ENCODE measurements at regions not wholly inside any gene's neighbourhood (a gene's known extent, or its start where the extent isn't known, plus 50 kb on each side); places are given as distances from the start of the nearest gene placed in this dataset.
"Not testable (repeated sequence)": the region's sequence is repeated elsewhere in the genome, so short reads cannot be mapped to it uniquely, and the experiment has no call there.

DNA sequence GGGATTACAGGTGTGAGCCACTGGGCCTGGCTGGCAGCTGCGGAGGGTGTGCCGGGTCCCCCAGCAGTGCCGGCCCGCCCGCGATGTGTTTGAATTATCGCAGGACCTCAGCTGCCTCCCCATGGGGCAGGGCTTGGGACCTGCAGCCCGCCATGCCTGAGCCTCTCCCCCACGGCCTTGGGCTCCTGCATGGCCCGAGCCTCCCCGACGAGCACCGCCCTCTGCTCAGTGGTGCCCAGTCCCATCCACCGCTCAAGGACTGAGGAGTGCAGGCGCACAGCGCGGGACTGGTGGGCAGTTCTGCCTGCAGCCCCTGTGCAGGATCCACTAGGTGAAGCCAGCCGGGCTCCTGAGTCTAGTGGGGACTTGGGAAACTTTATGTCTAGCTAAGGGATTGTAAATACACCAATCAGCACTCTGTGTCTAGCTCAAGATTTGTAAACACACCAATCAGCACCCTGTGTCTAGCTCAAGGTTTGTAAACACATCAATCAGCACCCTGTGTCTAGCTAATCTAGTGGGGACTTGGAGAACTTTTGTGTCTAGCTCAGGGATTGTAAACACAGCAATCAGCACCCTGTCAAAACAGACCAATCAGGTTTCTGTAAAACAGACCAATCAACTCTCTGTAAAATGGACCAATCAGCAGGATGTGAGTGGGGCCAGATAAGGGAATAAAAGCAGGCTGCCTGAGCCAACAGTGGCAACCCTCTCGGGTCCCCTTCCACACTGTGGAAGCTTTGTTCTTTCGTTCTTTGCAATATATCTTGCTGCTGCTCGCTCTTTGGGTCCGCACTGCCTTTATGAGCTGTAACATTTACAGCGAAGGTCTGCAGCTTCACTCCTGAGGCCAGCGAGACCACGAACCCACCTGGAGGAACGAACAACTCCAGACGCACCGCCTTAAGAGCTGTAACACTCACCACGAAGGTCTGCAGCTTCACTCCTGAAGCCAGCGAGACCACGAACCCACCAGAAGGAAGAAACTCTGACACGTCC is 287.8 kb downstream of the ALG10 start:
- DNase-seq, result not testable (repeated sequence)

DNA sequence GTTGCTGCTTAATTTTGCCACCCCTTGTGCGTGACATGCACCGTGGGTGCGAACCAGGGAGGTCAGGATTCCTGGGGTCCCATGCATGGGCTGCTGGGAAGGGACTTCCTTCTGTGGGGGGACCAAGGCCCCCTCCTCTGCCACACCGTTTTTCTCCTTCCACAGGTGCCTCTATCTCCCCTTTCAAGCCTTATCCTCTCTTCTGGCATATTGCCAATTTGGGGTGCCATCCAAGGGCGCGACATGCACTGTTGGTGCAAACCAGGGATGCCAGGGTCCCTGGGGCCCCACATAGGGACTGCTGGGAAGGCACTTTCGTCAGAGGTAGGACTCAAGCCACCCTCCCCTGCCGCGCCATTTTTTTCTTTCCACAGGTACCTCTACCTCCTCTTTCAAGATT is 289.0 kb downstream of the ALG10 start:
- no peak for DNase-seq

DNA sequence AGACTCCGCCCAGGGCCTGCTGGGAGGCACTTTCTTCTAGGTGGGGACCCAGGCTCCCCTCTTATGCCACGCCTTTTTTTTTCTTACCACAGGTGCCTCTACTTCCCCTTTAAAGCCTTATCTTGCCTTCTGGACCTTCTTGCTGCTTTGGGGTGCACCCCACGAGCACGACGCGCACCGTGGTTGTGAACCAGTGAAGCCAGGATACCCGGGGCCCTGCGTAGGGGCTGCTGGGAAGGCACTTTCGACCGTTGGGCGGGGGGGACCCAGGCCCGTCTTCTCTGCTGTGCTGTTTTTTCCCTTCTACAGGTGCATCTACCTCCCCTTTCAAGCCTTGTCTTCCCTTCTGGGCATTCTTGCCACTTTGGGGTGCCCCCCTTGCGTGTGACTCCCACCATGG is 305.4 kb downstream of the ALG10 start:
- DNase-seq, result no peak

DNA sequence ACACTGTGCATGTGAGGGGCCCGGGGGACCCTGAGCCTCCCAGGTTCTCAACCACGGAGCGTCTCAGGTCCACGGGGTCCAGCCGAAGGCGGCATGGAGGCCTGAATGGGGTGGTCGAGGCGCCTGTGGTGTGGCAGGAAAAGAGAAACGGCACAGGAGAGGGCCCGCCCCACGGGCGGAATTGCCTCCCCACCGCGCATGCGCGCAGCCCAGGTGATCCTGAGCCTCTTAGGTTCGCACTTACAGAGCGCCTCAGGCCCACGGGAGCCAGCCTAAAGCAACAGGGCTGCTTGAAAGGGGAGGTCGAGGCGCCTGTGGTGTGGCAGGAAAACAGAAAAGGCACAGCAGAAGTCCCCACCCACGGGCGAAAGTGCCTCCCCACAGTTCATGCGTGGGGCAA is 311.0 kb downstream of the ALG10 start:
- no peak for DNase-seq

DNA sequence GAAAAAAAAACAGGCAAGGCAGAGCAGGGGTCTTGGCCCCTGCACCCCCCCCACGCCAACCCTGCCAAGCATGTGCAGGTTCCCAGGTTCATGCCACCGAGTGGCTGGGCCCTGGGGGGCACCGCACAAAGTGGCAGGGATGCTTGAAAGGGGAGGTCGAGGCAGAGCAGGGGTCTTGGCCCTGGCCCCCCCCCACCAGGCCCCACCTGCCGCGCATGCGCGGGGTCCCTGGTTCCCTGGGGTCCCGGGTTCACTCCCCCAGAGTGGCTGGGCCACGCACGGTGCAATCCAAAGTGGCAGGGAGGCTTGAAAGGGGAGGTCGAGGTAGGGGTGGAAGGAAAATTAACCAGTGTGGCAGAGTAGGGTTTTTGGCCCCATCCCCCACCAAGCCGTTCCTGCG is 312.2 kb downstream of the ALG10 start:
- DNase-seq, result no peak

DNA sequence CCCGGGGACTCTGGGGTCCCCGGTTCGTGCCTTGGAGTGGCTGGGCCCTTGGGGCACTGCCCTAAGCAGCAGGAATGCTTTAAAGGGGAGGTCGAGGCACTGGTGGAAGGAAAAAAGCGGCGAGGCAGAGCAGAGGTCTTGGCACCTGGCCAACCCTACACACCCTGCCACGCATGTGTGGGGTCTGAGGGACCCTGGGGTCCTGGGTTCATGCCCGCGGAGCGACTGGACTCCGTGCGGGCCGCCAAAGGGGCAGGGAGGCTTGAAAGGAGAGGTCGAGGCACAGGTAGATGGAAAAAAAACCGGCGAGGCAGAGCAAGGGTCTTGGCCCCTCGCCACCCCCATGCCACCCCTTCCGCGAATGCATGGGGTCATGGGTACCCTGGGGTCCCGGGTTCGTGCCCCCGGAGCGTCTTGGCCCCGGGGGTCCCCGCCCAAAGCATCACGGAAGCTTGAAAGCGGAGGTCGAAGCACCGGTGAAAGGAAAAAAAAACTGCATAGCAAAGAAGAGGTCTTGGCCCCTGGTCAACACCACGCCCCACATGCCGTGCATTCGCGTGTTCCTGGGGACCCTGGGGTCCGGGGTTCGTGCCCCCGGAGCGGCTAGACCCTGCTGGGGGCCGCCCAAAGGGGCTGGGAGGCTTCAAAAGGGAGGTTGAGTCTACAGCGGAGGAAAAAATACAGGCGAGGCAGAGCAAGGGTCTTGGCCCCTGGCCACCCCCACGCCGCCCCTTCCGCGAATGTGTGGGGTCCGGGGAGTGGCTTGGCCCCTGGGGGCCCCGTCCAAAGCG is 312.9 kb downstream of the ALG10 start:
- no peak for DNase-seq

DNA sequence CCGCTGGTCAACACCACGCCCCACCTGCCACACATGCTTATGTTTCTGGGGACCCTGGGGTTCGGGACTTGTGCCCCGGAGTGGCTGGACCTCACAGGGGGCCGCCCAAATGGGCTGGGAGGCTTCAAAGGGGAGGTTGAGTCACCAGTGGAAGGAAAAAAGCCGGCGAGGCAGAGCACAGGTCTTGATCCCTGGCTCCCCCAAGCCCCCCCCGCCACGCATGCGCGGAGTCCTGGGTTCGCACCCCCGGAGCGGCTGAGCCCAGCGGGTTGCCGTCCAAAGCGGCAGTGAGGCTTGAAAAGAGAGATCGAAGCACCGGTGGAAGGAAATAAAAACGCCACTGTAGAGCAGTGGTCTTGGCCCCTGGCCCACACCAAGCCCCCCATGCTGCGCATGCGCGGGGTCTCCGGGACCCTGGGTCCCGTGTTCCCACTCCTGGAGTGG is 313.5 kb downstream of the ALG10 start:
- DNase-seq, result no peak

DNA sequence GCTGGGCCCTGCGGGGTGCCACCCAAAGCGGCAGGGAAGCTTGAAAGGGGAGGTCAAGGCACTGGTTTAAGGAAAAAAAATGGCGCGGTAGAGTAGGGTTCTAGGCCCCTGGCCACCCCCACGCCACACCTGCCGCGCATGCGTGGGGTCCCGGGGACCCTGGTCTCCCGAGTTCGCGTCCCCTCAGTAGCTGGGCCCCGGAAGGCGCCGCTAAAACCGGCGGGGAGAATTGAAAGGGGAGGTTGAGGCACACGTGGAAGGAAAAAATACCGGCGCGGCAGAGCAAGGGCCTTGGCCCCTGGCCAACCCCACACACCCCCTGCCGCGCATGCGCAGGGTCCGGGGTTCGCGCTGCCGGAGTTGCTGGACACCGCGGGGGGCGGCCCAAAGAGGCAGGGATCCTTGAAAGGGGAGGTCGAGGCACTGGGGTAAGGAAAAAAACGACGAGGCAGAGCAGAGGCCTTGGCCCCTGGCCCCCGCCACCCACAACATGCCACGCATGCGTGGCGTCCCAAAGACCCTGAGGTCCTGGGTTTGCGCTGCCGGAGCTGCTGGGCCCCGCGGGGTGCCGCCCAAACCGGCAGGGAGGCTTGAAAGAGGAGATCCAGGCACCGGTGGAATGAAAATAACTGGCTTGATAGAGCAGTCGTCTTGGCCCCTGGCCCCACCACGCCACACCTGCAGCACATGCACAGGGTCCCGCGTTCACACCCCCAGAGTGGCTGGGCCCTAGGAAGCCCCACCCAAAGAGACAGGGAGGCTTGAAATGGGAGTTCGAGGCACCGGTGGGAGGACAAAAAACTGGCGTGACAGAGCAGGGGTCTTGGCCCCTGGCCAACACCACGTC is 314.5 kb downstream of the ALG10 start:
- no peak for DNase-seq

DNA sequence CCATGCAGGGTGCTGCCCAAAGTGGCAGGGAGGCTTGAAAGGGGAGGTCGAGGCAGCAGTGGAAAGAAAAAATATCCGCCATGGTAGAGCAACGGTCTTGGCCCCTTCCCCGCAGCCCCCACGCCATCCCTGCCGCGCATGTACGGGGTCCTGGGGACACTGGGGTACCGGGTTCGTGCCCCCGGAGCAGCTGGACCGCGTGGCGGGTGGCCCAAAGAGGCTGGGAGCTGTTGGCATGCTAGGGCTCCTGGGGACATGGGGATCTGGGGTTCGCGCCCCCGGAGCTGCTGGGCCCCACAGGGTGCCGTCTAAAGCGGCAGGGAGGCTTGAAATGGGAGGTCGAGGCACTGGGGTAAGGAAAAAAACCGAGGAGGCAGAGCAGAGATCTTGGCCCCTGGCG is 316.5 kb downstream of the ALG10 start:
- DNase-seq, result no peak

DNA sequence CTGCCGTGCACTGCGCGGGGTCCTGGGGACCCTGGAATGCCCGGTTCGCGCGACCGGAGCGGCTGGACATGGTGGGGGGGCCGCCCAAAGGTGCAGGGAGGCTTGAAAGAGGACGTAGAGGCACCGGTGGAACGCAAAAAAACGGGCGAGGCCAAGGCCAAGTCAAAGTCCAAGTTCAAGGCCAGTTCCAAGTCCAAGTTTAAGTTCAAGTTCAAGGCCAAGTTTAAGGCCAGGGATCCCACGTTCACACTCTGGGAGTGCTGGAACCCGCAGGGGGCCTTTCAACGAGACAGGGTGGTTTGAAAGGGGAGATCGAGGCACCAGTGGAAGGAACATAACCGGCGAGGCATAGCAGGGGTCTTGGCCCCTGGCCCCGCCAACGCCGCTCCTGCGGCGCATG is 317.6 kb downstream of the ALG10 start:
- DNase-seq, result no peak

DNA sequence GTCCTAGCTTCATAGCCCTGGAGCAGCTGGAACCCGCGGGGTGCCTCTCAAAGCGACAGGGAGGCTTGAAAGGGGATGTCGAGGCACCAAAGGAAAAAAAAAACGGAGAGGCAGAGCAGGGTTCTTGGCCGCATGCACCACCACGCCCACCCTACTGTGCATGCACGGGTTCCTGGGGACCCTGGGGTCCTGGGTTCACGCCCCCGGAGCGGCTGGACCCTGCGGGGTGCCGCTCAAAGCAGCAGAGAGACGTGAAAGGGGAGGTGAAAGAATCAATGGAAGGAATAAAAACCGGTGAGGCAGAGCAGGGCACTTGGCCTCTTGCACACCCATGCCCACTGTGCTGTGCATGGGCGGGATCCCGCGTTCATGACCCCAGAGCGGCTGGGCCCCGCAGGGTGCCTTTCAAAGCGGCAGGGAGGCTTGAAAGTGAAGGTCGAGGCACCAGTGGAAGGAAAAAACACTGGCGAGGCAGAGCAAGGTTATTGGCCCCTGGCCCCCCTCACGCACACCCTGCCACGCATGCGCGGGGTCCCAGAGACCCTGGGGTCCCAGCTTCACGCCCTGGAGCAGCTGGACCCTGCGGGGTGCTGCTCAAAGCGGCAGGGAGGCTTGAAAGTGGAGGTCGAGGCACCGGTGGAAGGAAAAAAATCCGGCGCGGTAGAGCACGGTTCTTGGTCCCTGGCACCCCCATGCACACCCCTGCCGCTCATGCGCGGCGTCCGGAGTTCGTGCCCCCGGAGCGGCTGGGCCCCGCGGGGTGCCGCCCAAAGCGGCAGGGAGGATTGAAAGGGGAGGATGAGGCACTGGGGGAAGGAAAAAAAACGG is 318.5 kb downstream of the ALG10 start:
- no peak for DNase-seq

DNA sequence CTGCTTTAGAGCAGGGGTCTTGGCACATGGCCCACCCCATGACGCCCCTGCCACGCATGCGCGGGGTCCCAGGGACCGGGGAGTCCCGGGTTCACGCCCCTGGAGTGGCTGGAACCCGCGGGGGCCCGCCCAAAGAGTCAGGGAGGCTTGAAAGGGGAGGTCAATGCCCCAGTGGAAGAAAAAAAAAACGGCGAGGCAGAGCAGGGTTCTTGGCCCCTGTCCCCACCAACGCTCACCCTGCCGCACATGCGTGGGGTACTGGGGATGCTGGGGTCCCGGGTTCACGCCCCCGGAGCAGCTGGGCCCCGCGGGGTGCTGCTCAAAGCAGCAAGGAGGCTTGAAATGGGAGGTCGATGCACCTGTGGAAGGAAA is 319.1 kb downstream of the ALG10 start:
- DNase-seq, result no peak

DNA sequence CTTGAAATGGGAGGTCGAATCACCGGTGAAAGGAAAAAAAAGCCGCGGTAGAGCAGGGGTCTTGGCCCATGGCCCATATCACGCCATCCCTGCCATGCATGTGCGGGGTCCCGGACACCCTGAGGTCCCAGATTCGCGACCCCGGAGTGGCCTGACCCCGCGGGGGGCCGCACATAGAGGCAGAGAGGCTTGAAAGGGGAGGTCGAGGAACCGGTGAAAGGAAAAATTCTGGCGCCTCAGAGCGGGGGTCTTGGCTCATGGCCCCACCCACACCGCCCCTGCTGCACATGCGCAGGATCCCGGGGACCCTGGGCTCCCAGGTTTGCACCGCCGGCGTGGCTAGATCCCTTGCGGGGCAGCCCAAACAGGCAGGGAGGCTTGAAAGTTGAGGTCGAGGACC is 319.8 kb downstream of the ALG10 start:
- DNase-seq, result no peak

DNA sequence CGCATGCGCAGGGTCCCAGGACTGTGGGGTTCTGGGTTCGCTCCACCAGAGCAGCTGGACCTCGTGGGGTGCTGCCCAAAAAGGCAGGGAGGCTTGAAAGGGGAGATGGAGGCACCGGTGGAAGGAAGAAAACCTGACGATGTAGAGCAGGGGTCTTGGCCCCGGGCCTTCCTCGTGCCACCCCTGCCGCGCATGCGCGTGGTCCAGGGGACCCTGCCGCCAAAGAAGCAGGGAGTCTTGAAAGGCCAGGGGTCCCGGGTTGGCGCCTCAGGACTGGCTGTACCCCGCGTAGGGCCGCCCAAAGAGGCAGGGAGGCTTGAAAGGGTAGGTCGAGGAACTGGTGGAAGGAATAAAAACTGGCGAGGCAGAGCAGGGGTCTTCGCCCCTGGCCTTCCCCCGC is 321.0 kb downstream of the ALG10 start:
- DNase-seq, result no peak

DNA sequence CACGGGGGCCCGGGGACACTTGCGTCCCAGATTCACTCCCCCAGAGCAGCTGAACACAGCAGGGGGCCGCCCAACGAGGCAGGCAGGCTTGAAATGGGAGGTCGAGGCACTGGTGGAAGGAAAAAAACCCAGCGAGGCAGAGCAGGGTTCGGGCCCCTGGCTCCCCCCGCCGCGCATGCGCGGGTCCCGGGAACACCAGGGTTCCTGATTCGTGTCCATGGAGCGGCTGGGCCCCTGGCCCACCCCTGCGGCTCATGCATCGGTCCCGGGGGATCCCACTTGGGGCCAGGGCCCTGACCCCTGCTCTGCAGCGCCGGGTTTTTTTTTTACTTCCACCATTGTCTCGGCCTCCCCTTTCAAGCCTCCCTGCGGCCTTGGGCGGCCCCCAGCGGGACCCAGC is 321.5 kb downstream of the ALG10 start:
- DNase-seq, result no peak

DNA sequence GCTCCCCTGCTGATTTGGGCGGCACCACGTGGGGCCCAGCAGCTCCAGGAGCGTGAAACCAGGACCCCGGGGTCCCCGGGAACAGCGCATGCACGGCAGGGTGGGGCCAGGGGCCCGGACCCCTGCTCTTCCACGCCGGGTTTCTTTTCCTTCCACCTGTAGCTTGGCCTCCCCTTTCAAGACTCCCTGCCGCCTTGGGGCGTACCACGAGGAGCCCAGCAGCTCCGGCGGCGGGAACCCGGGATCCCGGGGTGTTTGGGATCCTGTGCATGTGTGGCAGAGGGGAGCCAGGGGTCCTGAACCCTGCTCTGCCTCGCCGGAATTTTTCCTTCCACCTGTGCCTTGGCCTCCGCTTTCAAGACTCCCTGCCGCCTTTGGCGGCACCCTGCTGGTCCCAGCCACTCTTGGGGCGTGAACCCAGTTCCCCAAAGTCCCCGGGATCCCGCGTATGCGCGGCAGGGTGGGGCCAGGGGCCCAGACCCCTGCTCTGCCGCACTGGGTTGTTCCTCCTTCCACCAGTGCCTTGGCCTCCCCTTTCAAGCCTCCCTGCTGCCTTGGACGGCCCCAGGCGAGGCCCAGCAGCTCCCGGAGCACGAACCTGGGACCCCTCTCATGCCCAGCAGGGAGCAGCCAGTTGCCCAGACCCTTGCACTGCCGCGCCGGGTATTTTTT is 322.7 kb downstream of the ALG10 start:
- no peak for DNase-seq

DNA sequence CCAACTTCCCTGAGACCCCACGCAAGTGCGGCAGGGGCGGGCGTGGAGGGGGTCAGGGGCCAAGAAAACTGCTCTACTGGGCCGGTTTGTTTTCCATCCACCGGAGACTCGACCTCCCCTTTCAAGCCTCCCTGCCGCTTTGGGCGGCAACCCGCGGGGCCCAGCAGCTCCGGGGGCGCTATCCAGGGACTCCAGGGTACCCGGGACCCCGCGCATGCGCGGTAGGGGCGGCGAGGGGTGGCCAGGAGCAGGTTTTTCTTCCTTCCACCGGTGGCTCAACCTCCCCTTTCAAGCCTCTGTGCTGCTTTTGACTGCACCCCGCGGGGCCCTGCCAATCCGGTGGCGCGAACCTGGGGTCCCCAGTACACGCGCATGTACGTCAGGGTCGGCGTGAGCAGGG is 323.5 kb downstream of the ALG10 start:
- no peak for DNase-seq

DNA sequence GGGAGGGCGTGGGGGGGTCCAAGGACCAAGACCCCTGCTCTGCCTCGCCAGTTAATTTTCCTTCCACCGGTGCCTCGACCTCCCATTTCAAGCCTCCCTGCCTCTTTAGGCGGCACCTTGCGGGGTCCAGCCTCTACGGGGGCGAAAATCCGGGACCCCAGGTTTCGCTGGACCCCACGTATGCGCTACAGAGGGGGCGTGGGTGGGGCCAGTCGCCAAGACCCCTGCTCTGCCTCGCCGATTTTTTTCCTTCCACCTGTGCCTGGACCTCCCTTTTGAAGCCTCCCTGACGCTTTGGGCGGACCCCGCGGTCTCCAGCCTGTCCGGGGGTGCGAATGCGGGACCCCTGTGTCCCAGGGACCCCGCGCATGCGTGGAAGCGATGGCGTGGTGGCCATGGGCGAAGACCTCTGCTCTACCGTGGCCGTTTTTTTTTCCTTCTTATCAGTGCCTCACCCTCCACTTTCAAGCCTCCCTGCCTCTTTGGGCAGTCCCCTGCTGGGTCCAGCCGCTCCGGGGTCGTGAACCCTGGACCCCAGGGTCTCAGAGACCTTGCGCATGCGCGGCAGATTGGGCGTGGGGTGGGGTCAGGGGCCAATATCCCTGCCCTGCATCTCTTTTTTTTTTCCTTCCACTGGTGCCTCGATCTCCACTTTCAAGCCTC is 324.2 kb downstream of the ALG10 start:
- DNase-seq, result no peak

DNA sequence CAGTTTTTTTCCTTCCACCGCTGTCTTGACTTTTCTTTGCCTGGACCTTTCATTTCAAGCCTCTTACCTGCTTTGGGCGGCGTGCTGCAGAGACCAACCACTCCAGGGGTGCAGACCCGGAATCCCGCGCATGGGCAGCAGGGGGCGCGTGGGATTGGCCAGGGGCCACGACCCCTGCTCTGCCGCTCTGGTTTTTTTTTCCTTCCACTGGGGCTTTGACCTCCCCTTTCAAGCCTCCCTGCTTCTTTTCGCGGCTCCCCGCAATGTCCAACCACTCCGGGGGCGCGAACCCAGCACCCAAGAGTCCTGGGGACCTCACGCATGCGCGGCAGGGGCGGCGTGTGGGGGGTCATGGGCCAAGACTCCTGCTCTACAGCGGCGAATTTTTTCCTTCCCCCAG is 325.1 kb downstream of the ALG10 start:
- DNase-seq, result no peak

DNA sequence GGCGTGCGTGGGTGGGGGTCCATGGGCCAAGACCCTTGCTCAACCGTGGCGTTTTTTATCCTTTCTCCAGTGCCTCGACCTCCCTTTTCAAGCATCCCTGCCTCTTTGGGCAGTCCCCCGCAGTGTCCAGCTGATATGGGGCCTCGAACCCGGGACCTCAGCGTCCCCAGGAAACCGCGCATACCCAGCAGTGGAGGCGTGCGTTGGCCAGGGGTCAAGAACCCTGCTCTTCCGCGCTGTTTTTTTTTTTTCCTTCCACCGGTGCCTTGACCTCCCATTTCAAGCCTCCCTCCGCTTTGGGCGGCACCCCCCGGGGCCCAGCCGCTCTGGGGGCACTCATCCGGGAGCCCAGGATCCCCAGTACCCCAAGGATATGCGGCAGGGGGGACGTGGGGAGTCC is 325.8 kb downstream of the ALG10 start:
- DNase-seq, result no peak

Data from T1000 (cell line).